Coronary artery (tissue), 2 donors: ENCODE measurements at regions not wholly inside any gene's neighbourhood (a gene's known extent, or its start where the extent isn't known, plus 50 kb on each side); places are given as distances from the start of the nearest gene placed in this dataset.

ENCODE experiments used
- DNase-seq: peaks from one replicate; pipeline ENCODE4 v3.0.0-alpha.2; 2017; ENCODE audit warnings: low spot score
- H3K27ac ChIP-seq, 2 donors: fragments of 200-600 bp; sonication (generic); one replicate each; pipeline ENCODE4 v1.5.1; 2016 to 2019
- H3K4me3 ChIP-seq: fragments of 200-600 bp; sonication (generic); 2 replicates; pipeline ENCODE4 v1.5.1; 2016; ENCODE audit warnings: mild to moderate bottlenecking, moderate library complexity
- CTCF ChIP-seq: fragments of 200-600 bp; sonication (generic); IDR thresholded peaks from one replicate; pipeline ENCODE4 v1.5.1; 2019; ENCODE audit warnings: antibody characterized with exemption

GRCh38 chr3:13207975-13208705 is 134.9 kb upstream of the IQSEC1 start:
- DNase-seq, result no peak
- no peak for TF ChIP-seq CTCF
- H3K4me3 ChIP-seq, result no peak overlapping the region
- no peak overlapping the region for H3K27ac ChIP-seq

GRCh38 chr3:13207578-13207922 is 134.3 kb upstream of the IQSEC1 start:
- no peak for DNase-seq
- TF ChIP-seq CTCF, result no peak

GRCh38 chr3:13206799-13207577 is 133.8 kb upstream of the IQSEC1 start:
- no peak for TF ChIP-seq CTCF
- no peak overlapping the region for H3K4me3 ChIP-seq
- no peak overlapping the region for H3K27ac ChIP-seq
- DNase-seq, result no peak

More at GRCh38 chr3:13207578-13207922, 134.3 kb upstream of the IQSEC1 start:
- Histone ChIP-seq H3K4me3 (no peak overlapping the region), H3K27ac (no peak overlapping the region)

GRCh38 chr3:13205567-13206143 is 132.4 kb upstream of the IQSEC1 start:
- no peak overlapping the region for H3K27ac ChIP-seq
- no peak for DNase-seq

GRCh38 chr3:13204177-13204581 is 130.9 kb upstream of the IQSEC1 start:
- DNase-seq, result no peak
- TF ChIP-seq CTCF, result no peak

More at GRCh38 chr3:13205567-13206143, 132.4 kb upstream of the IQSEC1 start:
- H3K4me3 ChIP-seq, result no peak overlapping the region
- TF ChIP-seq CTCF, result no peak

GRCh38 chr3:13203398-13204176 is 130.4 kb upstream of the IQSEC1 start:
- no peak for DNase-seq
- Histone ChIP-seq H3K4me3 (no peak overlapping the region), H3K27ac (no peak overlapping the region)
- no peak for TF ChIP-seq CTCF

More at GRCh38 chr3:13204177-13204581, 130.9 kb upstream of the IQSEC1 start:
- H3K4me3 ChIP-seq, result no peak overlapping the region
- no peak overlapping the region for H3K27ac ChIP-seq
